Neural progenitor cell (in vitro differentiated cells): ENCODE measurements at regions not wholly inside any gene's neighbourhood (a gene's known extent, or its start where the extent isn't known, plus 50 kb on each side); places are given as distances from the start of the nearest gene placed in this dataset.

ENCODE experiments used
- DNase-seq: peaks from one replicate; pipeline ENCODE4 v3.0.0-alpha.2; 2016; ENCODE audit warnings: low spot score
- H2AFZ ChIP-seq: fragments of 200-600 bp; sonication (generic); replicated peaks from 2 replicates; pipeline ENCODE4 v1.6.1; 2016; ENCODE audit warnings: antibody characterized with exemption
- H3F3A ChIP-seq: fragments of 200-600 bp; sonication (generic); 2 replicates; pipeline ENCODE4 v1.6.1; 2016; ENCODE audit warnings: antibody characterized with exemption, low read depth
- H3K27ac ChIP-seq: fragments of 200-600 bp; sonication (generic); 2 replicates; pipeline ENCODE4 v1.5.1; 2016; ENCODE audit warnings: mild to moderate bottlenecking
- H3K27me3 ChIP-seq: fragments of 200-600 bp; sonication (generic); 2 replicates; pipeline ENCODE4 v1.6.1; 2016; ENCODE audit warnings: mild to moderate bottlenecking, moderate library complexity
- H3K36me3 ChIP-seq: fragments of 200-600 bp; sonication (generic); 2 replicates; pipeline ENCODE4 v1.5.1; 2016
- H3K4me1 ChIP-seq: fragments of 200-600 bp; sonication (generic); 2 replicates; pipeline ENCODE4 v1.6.1; 2016; ENCODE audit warnings: mixed run types
- H3K4me2 ChIP-seq: fragments of 200-600 bp; sonication (generic); 2 replicates; pipeline ENCODE4 v1.6.1; 2016
- H3K4me3 ChIP-seq: fragments of 200-600 bp; sonication (generic); 2 replicates; pipeline ENCODE4 v1.5.1; 2016
- H3K79me2 ChIP-seq: fragments of 200-600 bp; sonication (generic); 2 replicates; pipeline ENCODE4 v1.6.1; 2016; ENCODE audit warnings: low read depth
- H3K9ac ChIP-seq: fragments of 200-600 bp; sonication (generic); 2 replicates; pipeline ENCODE4 v1.6.1; 2016
- H3K9me3 ChIP-seq: fragments of 200-600 bp; sonication (generic); 2 replicates; pipeline ENCODE4 v1.5.1; 2016; ENCODE audit warnings: low read depth
- H4K20me1 ChIP-seq: fragments of 200-600 bp; sonication (generic); 2 replicates; pipeline ENCODE4 v1.6.1; 2016; ENCODE audit warnings: low read depth
- H3K27ac Mint-ChIP-seq: 3 replicates; pipeline ENCODE4 v1.8.0; 2021; ENCODE audit warnings: mixed read lengths
- H3K27me3 Mint-ChIP-seq: 2 replicates; pipeline ENCODE4 v1.8.0; 2022; ENCODE audit warnings: low read depth, mild to moderate bottlenecking, inconsistent platforms, moderate library complexity, mixed read lengths; ENCODE audit not compliant: insufficient read depth
- H3K36me3 Mint-ChIP-seq: 3 replicates; pipeline ENCODE4 v1.8.0; 2021; ENCODE audit warnings: mixed read lengths
- H3K4me1 Mint-ChIP-seq: 3 replicates; pipeline ENCODE4 v1.8.0; 2021; ENCODE audit warnings: mixed read lengths
- H3K4me3 Mint-ChIP-seq: 3 replicates; pipeline ENCODE4 v1.8.0; 2021; ENCODE audit warnings: mild to moderate bottlenecking, moderate library complexity, mixed read lengths
- H3K9me3 Mint-ChIP-seq: 3 replicates; pipeline ENCODE4 v1.8.0; 2020; ENCODE audit warnings: mixed read lengths
- CTCF ChIP-seq: fragments of 200-600 bp; sonication (generic); IDR thresholded peaks from 2 replicates; pipeline ENCODE4 v1.5.1; 2017; ENCODE audit warnings: antibody characterized with exemption, mild to moderate bottlenecking
- EZH2 ChIP-seq: fragments of 200-600 bp; sonication (generic); IDR thresholded peaks from 2 replicates; pipeline ENCODE4 v1.6.1; 2017; ENCODE audit warnings: antibody characterized with exemption, mild to moderate bottlenecking, moderate library complexity
- EZH2phosphoT487 ChIP-seq: fragments of 200-600 bp; sonication (generic); IDR thresholded peaks from 2 replicates; pipeline ENCODE4 v1.6.1; 2017; ENCODE audit warnings: antibody characterized with exemption

GRCh38 chr14:83047059-83047830, 1513.6 kb upstream of the SEL1L start:
- Mint-ChIP-seq H3K4me1 (no peaks in the 10 kb centered on the region), H3K36me3 (no peaks in the 10 kb centered on the region), H3K27ac (no peak overlapping the region), H3K4me3 (no peak overlapping the region), H3K9me3 (no peaks in the 10 kb centered on the region), H3K27me3 (peaks cover 6% of the 10 kb centered on the region)
- Histone ChIP-seq H2AFZ (no peak overlapping the region), H3K9me3 (no peaks in the 10 kb centered on the region), H3K9ac (no peak overlapping the region), H3K4me1 (no peaks in the 10 kb centered on the region), H3K27ac (no peak overlapping the region), H3K4me2 (no peak overlapping the region), H3F3A (no peaks in the 10 kb centered on the region), H3K36me3 (no peaks in the 10 kb centered on the region), H3K4me3 (no peak overlapping the region), H4K20me1 (no peaks in the 10 kb centered on the region), H3K27me3 (no peaks in the 10 kb centered on the region), H3K79me2 (no peaks in the 10 kb centered on the region)
- no peak for DNase-seq
- TF ChIP-seq CTCF (no peak), EZH2 (no peak), EZH2phosphoT487 (no peak)

- H3K4me3 Mint-ChIP-seq: no peak overlapping the region
- no peaks in the 10 kb centered on the region for H3K4me1 ChIP-seq
- H3K4me2 ChIP-seq: no peak overlapping the region
- no peak overlapping the region for H3K4me3 ChIP-seq
- no peak overlapping the region for H3K9ac ChIP-seq
- no peaks in the 10 kb centered on the region for H3K36me3 ChIP-seq
- H3K27me3 ChIP-seq: no peaks in the 10 kb centered on the region
- H3K9me3 ChIP-seq: no peaks in the 10 kb centered on the region
- TF ChIP-seq EZH2 (no peak), CTCF (no peak), EZH2phosphoT487 (no peak)
- DNase-seq: no peak
- no peaks in the 10 kb centered on the region for H3K9me3 Mint-ChIP-seq
- H3K4me1 Mint-ChIP-seq: peaks cover 6% of the 10 kb centered on the region
- H3K27ac Mint-ChIP-seq: no peak overlapping the region
- H3K27me3 Mint-ChIP-seq: peaks cover 4% of the 10 kb centered on the region
- no peak overlapping the region for H3K27ac ChIP-seq
- H2AFZ ChIP-seq: no peak overlapping the region
- H3K36me3 Mint-ChIP-seq: no peaks in the 10 kb centered on the region
- H4K20me1 ChIP-seq: no peaks in the 10 kb centered on the region
- H3K79me2 ChIP-seq: no peaks in the 10 kb centered on the region
- H3F3A ChIP-seq: no peaks in the 10 kb centered on the region
Observed at GRCh38 chr14:83053022-83053710, 1519.5 kb upstream of the SEL1L start.

GRCh38 chr14:83058068-83058467, 1524.4 kb upstream of the SEL1L start:
- no peaks in the 10 kb centered on the region for H3K36me3 Mint-ChIP-seq

More at GRCh38 chr14:83058068-83058467, 1524.4 kb upstream of the SEL1L start:
- Mint-ChIP-seq H3K4me3 (no peak overlapping the region), H3K27ac (no peak overlapping the region), H3K27me3 (peaks cover 2% of the 10 kb centered on the region), H3K4me1 (peaks cover 6% of the 10 kb centered on the region), H3K9me3 (no peaks in the 10 kb centered on the region)
- H3K27ac ChIP-seq: no peak overlapping the region
- no peaks in the 10 kb centered on the region for H3K36me3 ChIP-seq
- no peaks in the 10 kb centered on the region for H3K9me3 ChIP-seq
- no peak overlapping the region for H3K4me3 ChIP-seq
- no peak overlapping the region for H3K9ac ChIP-seq
- TF ChIP-seq EZH2phosphoT487 (no peak), CTCF (no peak), EZH2 (no peak)
- H3F3A ChIP-seq: no peaks in the 10 kb centered on the region
- H2AFZ ChIP-seq: no peak overlapping the region
- no peaks in the 10 kb centered on the region for H3K27me3 ChIP-seq
- no peaks in the 10 kb centered on the region for H3K4me1 ChIP-seq
- no peaks in the 10 kb centered on the region for H3K79me2 ChIP-seq
- no peak for DNase-seq
- H4K20me1 ChIP-seq: no peaks in the 10 kb centered on the region
- no peak overlapping the region for H3K4me2 ChIP-seq
